Stimulated activated CD4-positive, alpha-beta T cell treated with anti-CD3 and anti-CD28 coated beads, Interleukin-12 subunit alpha, Interleukin-12 subunit beta, amount 100 ng/mL, for 4 hours (primary cell): ENCODE measurements at regions not wholly inside any gene's neighbourhood (a gene's known extent, or its start where the extent isn't known, plus 50 kb on each side); places are given as distances from the start of the nearest gene placed in this dataset.

Experiments used
- DNase-seq: peaks from one replicate; pipeline ENCODE4 v3.0.0-alpha.2; 2020

DNA sequence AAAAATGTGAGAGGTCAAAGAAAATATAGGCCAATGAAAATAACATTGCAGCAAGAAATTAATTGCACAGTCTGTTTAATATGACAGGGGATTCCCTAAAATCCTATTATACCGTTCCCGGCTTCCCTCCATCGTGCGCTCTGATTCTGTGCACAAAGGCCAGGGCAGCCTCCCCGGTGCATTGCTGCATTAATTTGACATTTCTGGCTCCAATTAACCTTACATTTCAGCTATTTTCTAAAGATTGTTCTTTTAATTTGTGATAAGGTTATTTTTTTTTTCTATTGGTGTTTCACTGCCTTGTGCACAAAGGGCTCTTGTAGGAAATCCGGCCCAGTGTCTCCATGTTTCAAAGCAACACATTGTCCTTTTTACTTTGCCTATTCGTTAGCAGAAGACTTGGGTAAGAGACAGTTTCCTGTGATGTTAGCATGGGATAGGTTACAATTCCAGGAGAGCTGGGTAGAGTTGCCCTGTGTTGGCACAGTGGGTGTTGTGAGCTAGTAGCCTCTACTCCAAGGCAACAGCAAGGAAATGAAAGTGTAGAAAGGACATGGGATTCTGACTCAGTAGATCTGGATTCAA, 257.3 kb upstream of the IGF1R start:
- DNase-seq, result no peak

DNA sequence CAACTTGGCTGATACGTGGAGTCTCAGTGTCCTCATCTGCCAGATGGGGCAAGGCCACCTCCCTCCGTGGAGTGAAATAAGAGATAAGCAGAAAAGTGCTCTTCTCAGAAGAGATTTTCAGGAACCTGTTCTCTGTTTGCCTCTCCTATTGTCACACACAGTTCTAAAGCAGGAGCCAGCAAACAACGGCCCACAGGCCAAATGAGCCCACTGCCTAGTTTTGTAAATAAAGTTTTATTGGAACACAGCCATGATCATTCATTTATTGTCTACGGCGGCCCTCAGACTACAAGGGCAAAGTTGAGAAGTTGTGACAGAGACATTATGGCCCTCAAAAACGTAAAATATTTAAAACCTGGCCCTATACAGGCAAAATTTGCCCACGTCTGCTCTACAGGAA, 256.8 kb upstream of the IGF1R start:
- no peak for DNase-seq

DNA sequence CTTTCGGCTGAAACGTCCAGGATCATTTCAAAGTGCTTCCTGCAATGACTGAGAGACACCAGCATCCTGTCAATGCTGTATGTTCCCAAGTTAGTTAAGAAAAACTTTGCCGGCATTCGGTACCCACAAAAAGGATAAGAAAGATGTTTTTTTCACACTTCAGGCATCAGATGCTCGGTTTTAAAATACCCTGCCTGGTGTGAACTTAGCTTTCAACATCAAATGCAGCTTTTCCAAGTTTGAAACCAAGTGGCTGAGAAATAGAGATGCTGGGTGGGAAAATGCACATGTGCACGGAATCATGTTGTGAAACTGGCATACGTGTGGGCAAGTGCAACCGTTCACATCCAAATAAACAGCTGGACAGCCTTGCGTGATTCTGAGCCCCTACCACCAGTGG, 254.9 kb upstream of the IGF1R start:
- no peak for DNase-seq

DNA sequence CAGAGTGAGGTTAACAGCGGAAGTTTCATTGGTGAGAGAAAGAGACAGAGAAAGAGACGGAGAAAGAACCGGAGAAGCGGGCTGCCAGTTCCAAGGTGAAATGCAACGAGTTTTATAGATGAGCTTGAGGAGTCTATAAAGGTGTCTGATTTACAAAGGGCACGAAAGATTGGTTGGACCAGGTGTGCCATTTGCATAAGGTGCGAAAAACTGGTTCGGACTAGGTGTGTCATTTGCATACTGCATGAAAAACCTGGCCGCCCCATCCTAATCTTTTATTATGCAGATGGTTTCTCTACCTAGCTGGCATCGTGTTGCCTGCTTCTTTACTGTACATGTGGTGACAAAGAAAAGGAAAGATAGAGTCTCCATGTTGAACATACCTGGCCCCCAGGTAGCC, 253.8 kb upstream of the IGF1R start:
- no peak for DNase-seq

DNA sequence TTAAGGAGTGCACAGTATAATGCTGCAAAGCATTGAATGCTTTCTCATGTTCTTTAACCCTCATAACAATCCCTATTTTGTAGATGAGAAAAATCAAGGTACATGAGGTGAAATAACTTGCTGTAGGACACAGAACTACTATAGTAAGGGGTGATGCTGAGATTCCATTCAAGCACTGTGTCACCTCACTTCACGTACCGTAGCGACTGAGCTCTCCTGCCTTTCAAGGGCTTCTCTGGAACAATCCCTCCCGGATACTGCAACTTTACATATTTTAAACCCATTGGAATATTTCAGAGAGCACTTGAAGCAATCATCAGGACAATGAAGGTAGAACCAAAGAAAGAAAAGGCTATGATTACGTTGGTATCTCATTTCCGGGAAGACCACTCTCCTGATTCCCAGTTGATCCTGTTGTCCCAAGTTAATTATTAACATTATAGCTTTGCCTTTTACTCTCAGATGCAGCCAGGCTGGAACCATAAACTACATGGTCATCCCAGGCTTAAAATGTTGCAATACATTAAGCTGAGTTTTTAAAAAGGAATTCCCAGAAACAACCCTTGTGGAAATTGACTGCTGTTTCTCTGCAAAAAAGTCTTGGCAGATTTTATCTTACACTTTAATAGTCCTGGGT, 252.2 kb upstream of the IGF1R start:
- no peak for DNase-seq

DNA sequence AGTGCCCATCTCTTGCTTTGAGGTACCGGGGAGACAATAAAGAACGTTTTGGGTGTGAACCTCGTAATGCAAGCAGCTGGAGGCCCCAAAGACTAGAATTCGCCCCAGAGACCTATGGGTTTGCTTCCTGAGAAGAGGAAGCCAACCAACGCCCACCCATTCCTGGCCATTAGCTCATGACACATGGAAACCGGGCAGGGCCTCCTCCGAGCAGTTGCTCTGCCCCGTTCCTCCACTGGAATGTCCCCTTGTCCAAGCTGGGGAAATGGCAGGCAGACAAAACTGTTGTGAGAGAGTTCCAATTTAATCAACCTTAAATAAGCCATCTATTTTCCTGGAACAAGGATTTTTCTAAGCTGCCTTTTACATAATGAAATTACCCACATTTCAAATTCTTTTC, 250.9 kb upstream of the IGF1R start:
- no peak for DNase-seq

DNA sequence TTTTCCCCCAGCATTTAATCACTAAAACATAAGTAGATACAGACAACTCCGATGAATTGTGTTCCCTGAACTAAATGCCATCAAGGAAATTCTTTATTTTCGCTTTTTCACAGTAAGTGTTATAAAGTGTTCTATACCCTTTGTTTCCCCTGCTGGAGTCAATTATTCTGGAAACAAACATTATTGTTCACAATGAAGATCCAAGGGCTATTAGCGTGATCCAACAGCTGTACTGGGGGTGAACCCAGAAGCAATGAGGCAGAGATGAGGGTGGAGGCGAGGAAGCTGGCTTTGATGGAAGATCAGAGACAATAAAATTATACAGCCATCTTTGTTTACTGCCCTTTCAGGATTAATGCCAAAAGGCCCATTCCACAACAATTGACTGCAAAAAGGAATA, 250.3 kb upstream of the IGF1R start:
- DNase-seq, result no peak

DNA sequence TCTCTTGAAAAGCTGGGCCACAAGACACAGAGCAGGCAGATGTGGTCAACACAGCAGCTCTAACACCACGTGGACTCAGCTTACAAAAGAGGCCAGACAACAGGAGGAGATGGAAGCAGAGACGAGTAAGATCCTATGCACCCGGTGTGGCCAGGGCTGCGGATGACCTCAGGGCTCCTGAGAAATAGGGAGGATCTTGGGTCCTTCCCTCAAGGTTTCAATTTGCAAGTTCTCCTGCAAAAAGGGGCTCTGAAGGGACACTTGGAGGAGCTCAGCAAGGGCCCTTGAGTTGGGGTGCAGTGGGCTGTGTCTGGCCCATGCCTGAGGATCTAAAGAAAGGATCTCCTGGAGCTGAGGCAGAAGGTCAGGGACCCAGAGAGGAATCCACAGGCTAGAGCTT, 249.5 kb upstream of the IGF1R start:
- DNase-seq, result no peak

DNA sequence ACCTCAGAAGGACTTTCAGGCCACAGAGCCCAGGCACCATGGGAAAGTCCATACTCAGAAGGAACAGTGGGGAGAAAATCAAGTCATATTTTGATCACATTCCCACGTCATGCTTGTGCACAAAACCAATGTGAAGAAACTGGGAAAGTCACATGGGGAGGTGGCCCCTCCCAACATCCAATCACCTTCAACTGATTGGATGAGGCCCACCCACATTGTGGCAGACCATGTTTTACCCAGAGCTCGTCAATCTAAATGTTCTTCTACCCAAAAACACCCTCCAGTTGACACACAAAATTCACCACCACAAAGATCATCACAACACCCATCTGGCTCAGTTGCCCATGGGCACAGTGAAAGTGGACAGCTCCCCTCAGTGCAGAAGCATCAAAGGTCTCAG, 248.2 kb upstream of the IGF1R start:
- DNase-seq, result no peak

DNA sequence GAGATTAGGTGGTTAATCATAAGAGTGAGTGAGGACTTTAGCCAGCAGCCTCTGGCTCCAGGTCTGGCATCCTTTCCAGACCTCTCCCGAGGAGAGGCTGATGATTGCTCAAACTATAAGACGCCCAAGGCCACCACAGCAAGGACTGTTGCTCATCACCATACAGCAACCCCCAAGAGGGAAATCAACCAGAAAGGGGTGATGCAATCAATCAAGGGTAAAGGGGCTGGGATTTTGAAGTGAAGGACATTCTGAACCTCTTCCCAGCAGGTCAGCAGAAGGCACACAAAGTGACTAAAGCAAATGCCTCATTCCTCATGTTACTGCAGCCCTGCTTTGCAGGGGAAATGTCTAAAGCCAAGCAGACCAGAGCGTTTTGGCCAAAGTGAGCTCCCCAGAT, 247.3 kb upstream of the IGF1R start:
- DNase-seq, result no peak

DNA sequence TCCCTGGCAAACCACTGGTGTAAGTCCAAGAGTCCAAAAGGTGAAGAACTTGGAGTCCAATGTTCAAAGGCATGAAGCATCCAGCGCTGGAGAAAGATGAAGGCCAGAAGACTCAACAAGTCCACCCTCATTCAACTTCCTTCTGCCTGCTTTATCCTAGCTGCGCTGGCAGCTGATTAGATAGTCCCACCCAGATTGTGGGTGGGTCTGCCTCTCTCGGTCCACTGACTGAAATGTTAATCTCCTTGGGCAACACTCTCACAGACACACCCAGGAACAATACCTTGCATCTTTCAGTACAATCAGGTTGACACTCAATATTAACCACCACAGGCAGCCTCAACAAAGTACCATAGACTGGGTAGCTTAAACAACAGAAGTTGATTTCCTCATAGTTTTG, 245.9 kb upstream of the IGF1R start:
- DNase-seq, result no peak

DNA sequence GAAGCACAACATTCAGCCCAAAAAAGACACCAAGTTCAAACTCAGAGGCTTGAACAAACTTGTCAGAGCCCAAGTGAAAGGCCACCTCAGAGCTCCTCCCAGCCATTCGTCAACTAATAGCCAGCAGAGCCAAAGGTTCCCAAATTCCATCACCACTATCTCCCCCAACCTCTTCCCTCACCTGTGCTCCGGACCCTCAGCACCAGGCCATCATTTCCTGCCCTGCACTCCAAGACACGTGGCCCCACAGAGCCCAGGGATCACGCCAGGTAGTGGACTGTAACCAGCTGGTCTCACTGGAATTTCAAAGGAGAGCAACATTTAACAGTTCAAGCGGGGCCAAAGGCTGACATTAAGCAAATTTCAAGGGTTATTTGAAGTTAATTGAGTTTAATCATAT, 245.2 kb upstream of the IGF1R start:
- DNase-seq, result no peak

DNA sequence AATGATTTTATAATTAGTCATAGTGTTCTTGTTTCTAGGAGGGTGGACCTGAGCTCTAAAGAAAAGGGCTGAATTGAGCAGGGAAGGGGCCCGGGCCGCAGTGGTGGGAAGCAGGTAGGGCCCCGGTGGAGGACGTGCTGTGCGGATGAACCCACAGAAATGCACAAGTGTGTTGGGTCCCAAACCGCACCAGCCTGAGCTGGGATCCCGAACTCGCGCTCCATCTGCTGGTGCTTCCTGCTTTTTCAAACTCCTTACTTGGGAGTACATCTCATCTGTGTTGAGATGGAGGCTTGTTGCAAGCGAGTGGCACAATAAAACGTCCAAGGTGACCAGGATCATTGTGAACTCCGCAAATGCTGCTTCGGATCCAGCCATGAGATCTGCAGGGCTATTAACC, 244.8 kb upstream of the IGF1R start:
- DNase-seq, result no peak

DNA sequence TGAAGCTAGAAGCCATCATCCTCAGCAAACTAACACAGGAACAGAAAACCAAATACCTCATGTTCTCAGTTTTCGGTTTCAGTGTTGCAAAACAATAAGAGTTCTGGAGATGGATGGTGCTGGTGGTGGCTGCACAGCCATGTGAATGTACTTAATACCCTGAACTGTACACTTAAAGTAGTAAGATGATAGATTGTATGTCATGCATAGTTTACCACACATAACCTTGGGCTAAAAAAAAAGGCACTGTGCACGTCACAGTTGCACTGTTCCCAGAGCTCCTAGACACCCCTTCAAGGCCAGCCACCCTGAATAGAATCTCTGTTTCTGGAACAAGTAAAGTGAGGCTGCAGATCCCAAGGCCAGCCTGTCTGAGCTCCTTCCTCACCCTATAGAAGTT, 243.3 kb upstream of the IGF1R start:
- no peak for DNase-seq

DNA sequence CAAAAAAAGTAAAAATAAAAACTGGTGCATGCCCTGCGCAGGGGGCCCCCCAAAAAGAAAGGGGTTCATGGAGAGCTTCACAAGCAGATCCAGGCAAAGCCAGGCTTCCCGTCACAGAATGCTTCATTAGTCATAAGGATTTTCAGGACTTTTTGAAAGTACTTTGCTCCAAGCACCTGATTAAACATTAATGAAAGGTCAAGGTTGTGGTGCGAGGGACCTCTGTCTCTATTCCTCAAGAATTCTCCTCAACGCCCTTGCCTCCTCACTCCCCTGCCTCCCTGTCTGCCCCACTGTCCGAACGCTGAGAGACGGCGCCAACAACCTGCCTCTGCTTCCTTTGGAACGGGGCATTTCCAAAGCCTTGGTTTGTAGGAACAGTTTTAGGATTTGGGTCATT, 240.1 kb upstream of the IGF1R start:
- DNase-seq, result no peak

DNA sequence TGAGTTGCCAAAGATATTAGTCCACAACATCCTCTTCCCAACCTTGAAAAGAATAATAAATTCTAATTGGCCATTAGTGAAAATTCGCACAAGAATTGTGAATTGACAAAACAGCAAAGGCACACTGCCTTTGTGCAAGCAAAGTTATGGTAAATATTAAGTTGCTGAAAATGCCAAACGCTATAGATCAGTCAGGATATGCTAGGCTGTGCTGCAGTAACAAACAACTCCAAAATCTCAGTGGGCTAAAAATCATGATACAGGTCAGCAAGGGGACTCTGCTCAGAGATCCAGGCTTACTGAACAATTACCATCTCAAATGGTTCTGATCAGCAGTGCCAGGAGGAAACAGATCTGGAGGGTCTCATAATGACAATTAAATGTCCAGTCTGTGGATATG, 238.0 kb upstream of the IGF1R start:
- no peak for DNase-seq

DNA sequence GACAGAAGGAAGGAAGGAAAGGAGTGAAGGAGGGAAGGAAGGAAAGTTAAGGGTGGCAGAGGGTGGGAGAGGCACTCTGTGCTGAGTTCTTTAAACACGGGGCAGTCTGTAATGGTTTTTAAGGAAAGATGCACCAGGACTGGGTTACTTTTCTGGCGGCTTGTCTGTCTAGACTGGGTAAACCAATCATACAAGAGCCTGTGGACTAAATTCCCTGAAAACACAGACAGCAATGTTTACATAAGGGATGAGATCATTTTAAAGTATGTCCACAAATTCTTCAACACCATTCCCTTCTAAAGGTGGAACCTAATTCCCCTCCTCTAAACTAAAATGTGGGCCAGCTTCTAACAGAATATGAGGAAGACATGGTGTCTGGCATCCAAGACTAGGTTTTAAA, 235.5 kb upstream of the IGF1R start:
- no peak for DNase-seq

DNA sequence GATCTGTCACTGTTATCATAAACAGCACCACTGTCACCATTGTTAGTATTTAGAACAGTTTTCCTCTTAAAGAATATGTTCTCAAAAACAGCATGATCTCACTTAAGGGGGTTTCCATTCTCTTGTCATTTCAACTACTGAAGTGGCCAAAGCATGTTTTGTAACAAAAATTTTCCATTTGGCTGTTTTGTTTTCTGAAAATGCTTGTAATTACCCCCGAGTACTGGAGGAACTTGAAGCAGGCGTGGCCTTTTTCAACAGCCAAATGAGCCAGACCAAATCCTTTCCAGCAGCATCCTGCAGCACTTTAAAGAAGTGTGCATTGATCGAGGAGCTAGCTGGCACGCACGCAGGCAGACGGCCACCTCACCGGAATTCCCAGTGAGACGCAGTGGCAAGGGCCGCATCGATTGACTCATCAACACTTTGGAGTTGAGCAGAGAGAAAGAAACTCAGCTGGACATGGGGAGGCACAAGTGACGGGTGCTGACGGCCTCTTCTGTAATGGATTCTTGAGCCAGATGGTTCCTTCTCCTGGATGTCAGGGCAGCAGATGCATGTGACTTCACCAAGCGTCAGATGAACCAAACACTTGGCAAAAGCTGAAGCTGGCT, 234.3 kb upstream of the IGF1R start:
- DNase-seq, result no peak

DNA sequence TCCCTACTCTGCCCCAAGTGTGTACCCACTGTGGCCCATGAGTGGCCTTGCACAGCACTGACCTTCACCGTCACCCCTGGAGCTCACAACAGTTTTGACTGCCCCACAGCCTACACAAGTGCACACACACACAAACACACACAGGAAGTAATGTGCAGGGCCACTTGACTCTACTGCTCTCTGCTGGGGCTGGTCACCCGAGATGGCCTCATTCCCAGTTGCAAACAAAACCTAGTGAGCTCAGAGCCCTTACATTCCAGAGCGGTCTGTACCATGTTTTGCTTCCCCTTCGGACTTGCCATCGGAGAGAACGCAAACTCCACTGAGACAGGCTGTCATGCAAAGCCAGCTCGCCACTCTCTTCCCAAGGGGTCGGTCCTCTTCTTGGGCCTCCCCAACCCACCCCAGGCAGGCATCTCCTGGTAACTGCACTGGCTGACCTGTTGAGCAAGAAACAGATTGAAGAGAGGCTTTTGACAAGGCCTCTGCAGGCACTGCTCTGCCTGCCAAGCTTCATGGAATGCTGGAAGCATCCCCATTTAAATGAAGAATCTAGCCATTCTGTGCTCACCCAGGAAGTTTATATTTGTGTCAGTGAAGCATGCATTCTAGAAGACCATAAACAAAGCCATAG, 232.0 kb upstream of the IGF1R start:
- DNase-seq, result no peak

DNA sequence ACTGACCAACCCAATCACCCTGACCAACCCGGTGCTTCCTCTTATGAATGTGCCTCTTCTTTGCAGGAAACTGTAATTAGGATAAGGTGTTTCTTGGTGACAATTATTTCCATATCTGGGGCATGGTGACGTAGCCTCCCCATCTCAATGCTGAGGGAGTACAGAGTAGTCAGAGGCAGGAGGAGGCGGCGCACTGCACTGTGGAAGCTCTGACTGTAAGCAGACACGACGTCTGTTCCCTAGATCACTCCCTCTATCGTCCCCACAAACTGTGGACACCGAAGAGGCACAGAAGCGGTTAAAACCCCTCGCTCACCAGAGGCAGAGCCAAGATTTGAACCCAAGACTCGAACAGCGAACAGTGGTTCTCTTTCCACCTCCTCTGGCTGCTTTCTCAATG, 231.0 kb upstream of the IGF1R start:
- DNase-seq, result no peak

DNA sequence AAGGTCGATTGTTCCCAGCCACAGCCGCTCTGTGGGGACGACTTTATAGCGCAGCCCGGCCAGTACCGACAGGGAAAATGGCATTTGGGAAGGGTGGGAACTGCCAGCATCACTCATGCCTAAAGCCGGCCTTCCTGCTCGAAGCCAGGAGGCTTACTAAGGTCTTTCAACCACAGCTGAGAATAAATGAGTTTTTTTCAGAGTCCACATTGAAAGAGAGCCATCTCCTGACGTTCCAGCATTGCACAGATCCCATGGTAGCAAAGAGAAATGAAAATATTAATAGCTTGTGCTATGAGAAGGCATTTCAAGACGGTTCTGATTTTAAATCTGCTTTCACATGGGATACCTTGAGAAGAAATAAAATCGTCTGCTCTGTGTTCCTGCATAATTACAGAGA, 230.2 kb upstream of the IGF1R start:
- no peak for DNase-seq

DNA sequence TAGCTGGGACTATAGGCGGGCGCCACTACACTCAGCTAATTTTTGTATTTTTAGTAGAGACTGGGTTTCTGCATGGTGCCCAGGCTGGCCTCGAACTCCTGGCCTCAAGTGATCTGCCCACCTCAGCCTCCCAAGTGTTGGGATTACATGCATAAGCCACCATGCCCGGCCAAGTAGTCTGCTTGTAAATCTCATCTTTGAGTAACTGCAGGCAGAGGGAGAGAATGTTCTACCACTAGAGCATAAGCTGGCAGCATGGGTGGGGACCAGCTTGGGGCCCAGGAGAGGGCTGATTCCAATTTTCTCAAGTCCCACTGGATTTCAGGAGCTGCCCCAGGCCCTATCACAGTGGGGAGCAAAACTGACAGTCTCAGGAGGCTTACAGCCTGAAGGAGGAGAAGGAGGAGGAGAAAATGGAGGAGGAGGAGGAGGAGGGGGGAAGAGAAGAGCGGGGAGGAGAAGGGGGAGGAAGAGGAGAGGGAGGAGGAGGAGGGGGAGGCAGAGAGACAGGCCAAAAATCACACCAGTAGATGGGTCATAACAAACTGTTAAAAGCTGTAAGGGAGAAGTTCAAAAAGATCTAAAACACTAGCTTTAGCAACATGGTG, 229.1 kb upstream of the IGF1R start:
- DNase-seq, result no peak

DNA sequence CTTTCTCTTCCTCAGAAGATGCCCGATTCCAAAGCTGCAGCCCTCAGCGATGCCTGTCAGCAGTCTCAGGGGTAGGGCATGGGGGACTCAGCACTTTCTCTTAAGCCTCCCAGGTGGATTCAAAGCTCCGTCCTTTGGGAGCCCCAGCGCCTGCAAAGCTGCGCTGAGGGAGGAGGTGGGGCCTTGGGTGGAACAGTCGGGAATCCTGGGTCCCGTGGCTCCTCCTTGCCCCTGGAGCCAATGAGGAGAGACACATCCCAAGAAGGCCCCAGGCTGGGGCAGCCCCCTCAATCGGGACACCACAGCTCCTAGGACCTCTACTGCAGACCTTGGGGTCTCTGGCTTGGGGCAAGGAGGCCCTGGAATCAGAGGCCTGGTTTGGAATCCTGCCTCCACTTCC, 227.5 kb upstream of the IGF1R start:
- no peak for DNase-seq
